ENCODE measurements at regions not wholly inside any gene's neighbourhood (a gene's known extent, or its start where the extent isn't known, plus 50 kb on each side); places are given as distances from the start of the nearest gene placed in this dataset.

DNA sequence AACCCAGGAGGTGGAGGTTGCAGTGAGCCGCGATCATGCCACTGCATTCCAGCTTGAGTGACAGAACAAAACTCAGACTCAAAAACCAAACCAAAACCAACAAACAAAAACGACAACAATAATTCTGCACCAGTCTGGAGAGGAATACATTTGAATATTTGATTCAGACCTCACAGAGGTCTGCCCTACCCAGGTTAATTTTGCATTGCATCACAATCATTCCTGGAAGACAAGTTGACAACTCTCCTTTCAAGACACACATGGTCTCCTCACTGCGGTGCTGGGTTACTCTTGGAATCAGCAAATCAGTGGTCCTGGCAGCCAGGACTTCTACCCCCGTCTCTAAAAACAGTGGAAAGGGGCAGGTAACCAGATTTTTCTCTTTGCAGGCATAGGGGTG is 79.9 kb upstream of the TMTC4 start:
- DNase-seq, result no peak

DNA sequence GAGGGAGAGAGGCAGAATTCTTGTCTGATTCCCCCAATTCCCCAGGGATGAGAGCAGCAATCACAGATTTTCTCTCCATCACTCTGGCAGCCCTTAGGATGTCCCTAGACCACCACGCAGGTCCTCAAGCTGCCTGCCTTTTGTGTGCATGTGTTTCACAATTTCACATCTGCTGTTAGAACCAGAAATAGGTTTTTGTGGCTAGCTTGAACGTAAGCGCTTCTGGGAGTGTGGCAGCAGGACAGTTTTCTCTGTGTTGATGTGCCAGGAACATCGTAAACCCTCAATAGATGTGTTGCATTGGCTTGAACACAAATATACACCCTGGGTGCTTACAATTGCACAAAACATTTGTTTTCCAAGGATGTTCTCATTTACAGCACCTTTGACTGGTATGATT is 78.8 kb upstream of the TMTC4 start:
- DNase-seq, result no peak

DNA sequence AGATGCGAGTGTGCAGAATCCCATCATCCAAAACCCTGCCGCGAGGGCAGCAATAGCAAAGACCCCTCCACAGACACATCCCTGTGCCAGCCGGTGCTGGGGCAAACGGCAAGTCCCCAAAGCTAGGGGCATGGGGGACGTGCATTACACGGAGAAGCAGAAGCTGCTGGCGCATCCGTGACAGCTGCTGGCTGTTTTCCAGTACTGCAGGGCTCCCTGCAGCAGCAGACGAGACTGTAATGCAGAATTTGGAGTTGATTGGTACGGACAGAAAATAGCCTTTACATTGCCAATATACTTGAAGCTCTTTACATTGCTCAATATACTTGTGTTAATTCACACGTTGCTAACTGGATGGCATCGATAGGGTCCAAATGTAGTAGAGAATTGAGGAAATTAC is 77.2 kb upstream of the TMTC4 start:
- peak in 1 of 2 experiments; percentile 26 for DNase-seq

GRCh38 chr13:100746953-100747683 is 72.5 kb upstream of the TMTC4 start:
- DNase-seq, result no peak

DNA sequence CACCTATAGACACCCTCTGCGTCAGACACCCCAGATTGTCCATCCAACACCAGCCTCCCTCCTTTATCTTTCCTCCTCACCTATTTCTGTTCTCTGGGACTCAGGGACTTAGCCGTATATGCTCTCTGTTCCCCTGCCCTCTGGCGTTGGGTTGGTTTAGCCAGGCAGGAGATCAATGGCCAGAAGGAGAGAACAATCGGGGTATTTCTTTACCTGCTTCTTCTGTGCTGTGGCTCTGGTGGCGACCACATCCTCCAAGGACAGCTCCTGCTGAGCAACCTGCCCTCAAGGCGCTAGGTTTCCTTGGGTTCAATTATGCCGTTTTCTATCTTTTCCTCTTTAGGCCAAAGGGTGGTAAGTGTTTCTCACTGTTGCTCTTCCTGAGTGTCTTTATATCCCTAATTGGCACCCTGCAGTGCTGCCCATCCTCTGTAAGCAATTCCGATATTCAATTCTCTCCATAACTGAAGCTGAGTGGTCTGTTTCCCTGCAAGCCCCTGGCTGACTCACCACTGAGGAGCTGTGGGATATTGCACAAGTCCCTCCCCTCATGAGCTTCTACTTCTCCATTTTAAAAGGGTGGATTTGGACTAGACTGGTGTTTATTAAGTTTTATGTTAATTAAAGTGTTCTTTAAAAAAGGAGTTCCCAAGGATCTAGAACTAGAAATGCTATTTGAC is 63.7 kb upstream of the TMTC4 start:
- DNase-seq, result no peak

- no peak for DNase-seq
These were observed 60.9 kb upstream of the TMTC4 start for GRCh38 chr13:100735494-100735893.

DNA sequence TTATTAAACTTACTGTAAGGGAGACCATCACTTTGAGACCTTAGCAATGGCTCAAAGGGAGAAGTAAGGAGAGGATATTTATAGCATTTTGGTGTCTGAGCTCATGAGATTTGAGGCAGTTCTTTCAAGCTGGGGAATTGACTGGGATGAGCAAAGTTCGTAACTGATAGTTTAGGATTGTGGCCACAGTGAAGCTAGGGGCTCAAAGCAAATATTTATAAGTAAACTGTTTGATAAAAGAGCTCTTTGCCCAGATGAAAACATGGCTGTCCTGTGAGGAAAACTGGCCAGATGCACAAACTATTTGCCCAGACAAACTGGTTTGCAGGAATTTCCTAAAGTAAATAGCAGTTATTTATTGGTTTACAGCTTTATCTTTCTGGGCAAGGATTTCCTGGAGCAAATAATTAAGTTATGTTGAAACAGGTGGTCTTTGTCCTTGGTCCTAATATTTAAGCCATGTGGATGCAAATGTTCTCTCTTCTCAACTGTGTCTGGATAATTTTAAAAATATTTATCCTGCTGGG is 59.7 kb upstream of the TMTC4 start:
- DNase-seq, result peak; percentile 48 to 50

DNA sequence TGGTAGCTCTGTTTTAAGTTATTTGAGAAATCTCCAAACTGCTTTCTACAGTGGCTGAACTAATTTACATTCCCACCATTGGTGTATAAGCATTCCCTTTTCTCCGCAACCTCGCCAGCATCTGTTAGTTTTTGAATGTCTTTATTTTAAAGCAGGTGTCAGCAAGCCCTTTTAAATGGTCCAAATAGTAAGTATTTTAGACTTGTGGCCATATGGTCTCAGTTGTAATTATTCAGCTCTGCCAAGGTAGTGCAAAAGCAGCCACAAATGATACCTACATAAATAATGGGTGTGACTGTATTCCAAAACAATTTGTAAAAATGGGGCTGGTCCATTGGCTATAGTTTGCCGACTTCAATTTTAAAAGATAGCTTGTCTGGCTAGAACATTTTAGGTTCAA is 58.7 kb upstream of the TMTC4 start:
- no peak for DNase-seq

DNA sequence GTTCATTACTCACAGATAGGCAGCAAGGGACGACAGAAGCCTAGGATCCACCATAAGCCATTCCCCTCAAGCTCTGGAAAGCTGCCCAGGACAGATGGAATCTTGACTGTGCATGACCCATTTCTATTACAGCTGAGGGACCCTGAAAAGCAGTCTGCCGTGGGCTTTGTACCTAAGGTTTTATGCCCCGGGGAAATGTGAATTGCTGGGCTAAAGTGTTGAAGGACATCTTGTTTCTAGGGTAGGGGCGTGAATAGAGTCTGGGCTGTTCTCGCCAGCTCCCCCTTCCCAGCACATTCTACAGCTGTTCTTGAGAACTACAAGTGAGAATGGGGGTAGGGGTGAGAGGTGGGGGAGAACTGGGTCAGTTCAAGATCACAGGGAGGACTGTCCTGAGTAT is 53.6 kb upstream of the TMTC4 start:
- no peak for DNase-seq

- no peak for DNase-seq
These were observed 50.9 kb upstream of the TMTC4 start for GRCh38 chr13:100725472-100725871.

GRCh38 chr13:100724568-100724967 is 50.0 kb upstream of the TMTC4 start:
- no peak for DNase-seq
